ENCODE measurements at regions not wholly inside any gene's neighbourhood (a gene's known extent, or its start where the extent isn't known, plus 50 kb on each side); places are given as distances from the start of the nearest gene placed in this dataset.

- Histone ChIP-seq H3K27me3 (ENCODE audit: control insufficient read depth in 3 of 3, insufficient read depth in 3 of 3, low read length in 3 of 3) (peaks cover 0 to 5% (median 2%) of the 10 kb centered on the region in 3 donors), H3K4me1 (ENCODE audit: control insufficient read depth in 3 of 3, insufficient read depth in 3 of 3, low read length in 3 of 3) (no peaks in the 10 kb centered on the region), H3K36me3 (ENCODE audit: control insufficient read depth in 3 of 3, insufficient read depth in 3 of 3, low read length in 3 of 3) (no peaks in the 10 kb centered on the region), H3K4me3 (ENCODE audit: low read length in 3 of 3) (no peak overlapping the region), H3K27ac (ENCODE audit: low read depth, low read length) (no peak overlapping the region), H3K9me3 (ENCODE audit: control insufficient read depth in 3 of 3, low read length in 3 of 3) (no peaks in the 10 kb centered on the region), H3K9ac (ENCODE audit: low read depth in 1 of 3, low read length in 3 of 3) (no peak overlapping the region)
These were observed 98.8 kb upstream of the DHX15 start for GRCh38 chr4:24683116-24683515.

- Histone ChIP-seq H3K9me3 (ENCODE audit: control insufficient read depth in 3 of 3, low read length in 3 of 3) (peaks cover 0 to 2% (median 0%) of the 10 kb centered on the region in 3 donors), H3K4me1 (ENCODE audit: control insufficient read depth in 3 of 3, insufficient read depth in 3 of 3, low read length in 3 of 3) (no peaks in the 10 kb centered on the region), H3K4me3 (ENCODE audit: low read length in 3 of 3) (no peak overlapping the region), H3K9ac (ENCODE audit: low read depth in 1 of 3, low read length in 3 of 3) (no peak overlapping the region), H3K27me3 (ENCODE audit: control insufficient read depth in 3 of 3, insufficient read depth in 3 of 3, low read length in 3 of 3) (peaks cover 0 to 2% (median 0%) of the 10 kb centered on the region in 3 donors), H3K36me3 (ENCODE audit: control insufficient read depth in 3 of 3, insufficient read depth in 3 of 3, low read length in 3 of 3) (no peaks in the 10 kb centered on the region), H3K27ac (ENCODE audit: low read depth, low read length) (no peak overlapping the region)
These were observed 102.7 kb upstream of the DHX15 start for GRCh38 chr4:24686866-24687692.

- H3K9me3 ChIP-seq (ENCODE audit: control insufficient read depth in 3 of 3, low read length in 3 of 3) = peaks cover 0 to 5% (median 5%) of the 10 kb centered on the region in 3 donors
- no peaks in the 10 kb centered on the region for H3K27me3 ChIP-seq (ENCODE audit: control insufficient read depth in 3 of 3, insufficient read depth in 3 of 3, low read length in 3 of 3)
- no peaks in the 10 kb centered on the region for H3K4me1 ChIP-seq (ENCODE audit: control insufficient read depth in 3 of 3, insufficient read depth in 3 of 3, low read length in 3 of 3)
- no peak overlapping the region for H3K4me3 ChIP-seq (ENCODE audit: low read length in 3 of 3)
- H3K9ac ChIP-seq (ENCODE audit: low read depth in 1 of 3, low read length in 3 of 3) = no peak overlapping the region
- no peak overlapping the region for H3K27ac ChIP-seq (ENCODE audit: low read depth, low read length)
- no peaks in the 10 kb centered on the region for H3K36me3 ChIP-seq (ENCODE audit: control insufficient read depth in 3 of 3, insufficient read depth in 3 of 3, low read length in 3 of 3)
These were observed 104.1 kb upstream of the DHX15 start for GRCh38 chr4:24688453-24688852.

GRCh38 chr4:24689212-24689611, 104.9 kb upstream of the DHX15 start:
- Histone ChIP-seq H3K4me3 (ENCODE audit: low read length in 3 of 3) (no peak overlapping the region), H3K9me3 (ENCODE audit: control insufficient read depth in 3 of 3, low read length in 3 of 3) (peaks cover 0 to 5% (median 5%) of the 10 kb centered on the region in 3 donors), H3K27ac (ENCODE audit: low read depth, low read length) (no peak overlapping the region), H3K36me3 (ENCODE audit: control insufficient read depth in 3 of 3, insufficient read depth in 3 of 3, low read length in 3 of 3) (no peaks in the 10 kb centered on the region), H3K4me1 (ENCODE audit: control insufficient read depth in 3 of 3, insufficient read depth in 3 of 3, low read length in 3 of 3) (no peaks in the 10 kb centered on the region), H3K27me3 (ENCODE audit: control insufficient read depth in 3 of 3, insufficient read depth in 3 of 3, low read length in 3 of 3) (no peaks in the 10 kb centered on the region), H3K9ac (ENCODE audit: low read depth in 1 of 3, low read length in 3 of 3) (no peak overlapping the region)

GRCh38 chr4:24690436-24690835, 104.9 kb upstream of the SOD3 start:
- H3K9me3 ChIP-seq (ENCODE audit: control insufficient read depth in 3 of 3, low read length in 3 of 3) = peaks cover 0 to 5% (median 5%) of the 10 kb centered on the region in 3 donors
- H3K27me3 ChIP-seq (ENCODE audit: control insufficient read depth in 3 of 3, insufficient read depth in 3 of 3, low read length in 3 of 3) = no peaks in the 10 kb centered on the region
- no peaks in the 10 kb centered on the region for H3K36me3 ChIP-seq (ENCODE audit: control insufficient read depth in 3 of 3, insufficient read depth in 3 of 3, low read length in 3 of 3)
- H3K4me1 ChIP-seq (ENCODE audit: control insufficient read depth in 3 of 3, insufficient read depth in 3 of 3, low read length in 3 of 3) = no peaks in the 10 kb centered on the region
- H3K9ac ChIP-seq (ENCODE audit: low read depth in 1 of 3, low read length in 3 of 3) = no peak overlapping the region
- no peak overlapping the region for H3K27ac ChIP-seq (ENCODE audit: low read depth, low read length)
- H3K4me3 ChIP-seq (ENCODE audit: low read length in 3 of 3) = no peak overlapping the region

GRCh38 chr4:24693636-24694035, 101.7 kb upstream of the SOD3 start:
- H3K4me3 ChIP-seq (ENCODE audit: low read length in 3 of 3) = no peak overlapping the region
- no peak overlapping the region for H3K9ac ChIP-seq (ENCODE audit: low read depth in 1 of 3, low read length in 3 of 3)
- H3K27me3 ChIP-seq (ENCODE audit: control insufficient read depth in 3 of 3, insufficient read depth in 3 of 3, low read length in 3 of 3) = no peaks in the 10 kb centered on the region
- no peaks in the 10 kb centered on the region for H3K4me1 ChIP-seq (ENCODE audit: control insufficient read depth in 3 of 3, insufficient read depth in 3 of 3, low read length in 3 of 3)
- no peaks in the 10 kb centered on the region for H3K36me3 ChIP-seq (ENCODE audit: control insufficient read depth in 3 of 3, insufficient read depth in 3 of 3, low read length in 3 of 3)
- H3K9me3 ChIP-seq (ENCODE audit: control insufficient read depth in 3 of 3, low read length in 3 of 3) = peaks cover 0 to 5% (median 5%) of the 10 kb centered on the region in 3 donors
- no peak overlapping the region for H3K27ac ChIP-seq (ENCODE audit: low read depth, low read length)

GRCh38 chr4:24700118-24700517, 95.3 kb upstream of the SOD3 start:
- Histone ChIP-seq H3K4me3 (ENCODE audit: low read length in 3 of 3) (no peak overlapping the region), H3K9ac (ENCODE audit: low read depth in 1 of 3, low read length in 3 of 3) (no peak overlapping the region), H3K9me3 (ENCODE audit: control insufficient read depth in 3 of 3, low read length in 3 of 3) (no peaks in the 10 kb centered on the region), H3K27ac (ENCODE audit: low read depth, low read length) (no peak overlapping the region), H3K27me3 (ENCODE audit: control insufficient read depth in 3 of 3, insufficient read depth in 3 of 3, low read length in 3 of 3) (no peaks in the 10 kb centered on the region), H3K4me1 (ENCODE audit: control insufficient read depth in 3 of 3, insufficient read depth in 3 of 3, low read length in 3 of 3) (no peaks in the 10 kb centered on the region), H3K36me3 (ENCODE audit: control insufficient read depth in 3 of 3, insufficient read depth in 3 of 3, low read length in 3 of 3) (no peaks in the 10 kb centered on the region)

GRCh38 chr4:24701683-24702082, 93.7 kb upstream of the SOD3 start:
- no peak overlapping the region for H3K27ac ChIP-seq (ENCODE audit: low read depth, low read length)
- no peak overlapping the region for H3K9ac ChIP-seq (ENCODE audit: low read depth in 1 of 3, low read length in 3 of 3)
- H3K4me1 ChIP-seq (ENCODE audit: control insufficient read depth in 3 of 3, insufficient read depth in 3 of 3, low read length in 3 of 3) = no peaks in the 10 kb centered on the region
- H3K9me3 ChIP-seq (ENCODE audit: control insufficient read depth in 3 of 3, low read length in 3 of 3) = no peaks in the 10 kb centered on the region
- H3K36me3 ChIP-seq (ENCODE audit: control insufficient read depth in 3 of 3, insufficient read depth in 3 of 3, low read length in 3 of 3) = no peaks in the 10 kb centered on the region
- no peak overlapping the region for H3K4me3 ChIP-seq (ENCODE audit: low read length in 3 of 3)
- H3K27me3 ChIP-seq (ENCODE audit: control insufficient read depth in 3 of 3, insufficient read depth in 3 of 3, low read length in 3 of 3) = no peaks in the 10 kb centered on the region

- Histone ChIP-seq H3K36me3 (ENCODE audit: control insufficient read depth in 3 of 3, insufficient read depth in 3 of 3, low read length in 3 of 3) (no peaks in the 10 kb centered on the region), H3K9me3 (ENCODE audit: control insufficient read depth in 3 of 3, low read length in 3 of 3) (no peaks in the 10 kb centered on the region), H3K27ac (ENCODE audit: low read depth, low read length) (no peak overlapping the region)
These were observed 93.1 kb upstream of the SOD3 start for GRCh38 chr4:24702281-24702680.

GRCh38 chr4:24703298-24703697, 92.1 kb upstream of the SOD3 start:
- no peaks in the 10 kb centered on the region for H3K9me3 ChIP-seq (ENCODE audit: control insufficient read depth in 3 of 3, low read length in 3 of 3)
- H3K9ac ChIP-seq (ENCODE audit: low read depth in 1 of 3, low read length in 3 of 3) = no peak overlapping the region
- no peak overlapping the region for H3K27ac ChIP-seq (ENCODE audit: low read depth, low read length)
- H3K27me3 ChIP-seq (ENCODE audit: control insufficient read depth in 3 of 3, insufficient read depth in 3 of 3, low read length in 3 of 3) = no peaks in the 10 kb centered on the region
- H3K36me3 ChIP-seq (ENCODE audit: control insufficient read depth in 3 of 3, insufficient read depth in 3 of 3, low read length in 3 of 3) = no peaks in the 10 kb centered on the region
- no peaks in the 10 kb centered on the region for H3K4me1 ChIP-seq (ENCODE audit: control insufficient read depth in 3 of 3, insufficient read depth in 3 of 3, low read length in 3 of 3)
- no peak overlapping the region for H3K4me3 ChIP-seq (ENCODE audit: low read length in 3 of 3)

More at GRCh38 chr4:24702281-24702680, 93.1 kb upstream of the SOD3 start:
- H3K27me3 ChIP-seq (ENCODE audit: control insufficient read depth in 3 of 3, insufficient read depth in 3 of 3, low read length in 3 of 3) = no peaks in the 10 kb centered on the region
- no peaks in the 10 kb centered on the region for H3K4me1 ChIP-seq (ENCODE audit: control insufficient read depth in 3 of 3, insufficient read depth in 3 of 3, low read length in 3 of 3)
- no peak overlapping the region for H3K4me3 ChIP-seq (ENCODE audit: low read length in 3 of 3)
- no peak overlapping the region for H3K9ac ChIP-seq (ENCODE audit: low read depth in 1 of 3, low read length in 3 of 3)
